HepG2 (cell line): ENCODE measurements at regions not wholly inside any gene's neighbourhood (a gene's known extent, or its start where the extent isn't known, plus 50 kb on each side); places are given as distances from the start of the nearest gene placed in this dataset.
A peak's percentile ranks its signal among the peaks of the same experiment; 100 is the strongest.

ENCODE experiments used
- CBX5 ChIP-seq: sonication (generic); formaldehyde crosslinking; IDR thresholded peaks from 2 replicates; pipeline ENCODE4 v1.4.0; 2020; ENCODE audit warnings: missing genetic modification reagents, borderline replicate concordance
- HMG20B ChIP-seq: conservative IDR thresholded peaks from 2 replicates; pipeline ENCODE4 v1.6.1; 2016; ENCODE audit warnings: missing genetic modification reagents, missing compliant biosample characterization
- HOXD1 ChIP-seq: sonication (generic); formaldehyde crosslinking; IDR thresholded peaks from 2 replicates; pipeline ENCODE4 v1.5.0; 2020; ENCODE audit warnings: missing genetic modification reagents
- MIER3 ChIP-seq: IDR thresholded peaks from 2 replicates; pipeline ENCODE4 v1.6.1; 2016; ENCODE audit warnings: missing compliant biosample characterization, borderline replicate concordance
- MXI1 ChIP-seq: IDR thresholded peaks from 3 replicates; pipeline ENCODE4 v1.6.1; 2012; ENCODE audit warnings: low read depth, low read length, inconsistent platforms, borderline replicate concordance
- RXRA ChIP-seq: sonication (generic); formaldehyde crosslinking; IDR thresholded peaks from 2 replicates; pipeline ENCODE4 v1.5.1; 2020; ENCODE audit warnings: missing genetic modification reagents
- YEATS2 ChIP-seq: sonication (generic); formaldehyde crosslinking; IDR thresholded peaks from 2 replicates; pipeline ENCODE4 v1.4.0; 2020; ENCODE audit warnings: missing genetic modification reagents, borderline replicate concordance
- ZKSCAN1 ChIP-seq: fragments of 150-350 bp; IDR thresholded peaks from 2 replicates; pipeline ENCODE4 v1.6.1; 2014; ENCODE audit warnings: low read length
- ZNF326 ChIP-seq: sonication (generic); formaldehyde crosslinking; IDR thresholded peaks from 2 replicates; pipeline ENCODE4 v1.4.0; 2020; ENCODE audit warnings: missing genetic modification reagents, borderline replicate concordance
- ZNF329 ChIP-seq: sonication (generic); formaldehyde crosslinking; IDR thresholded peaks from 2 replicates; pipeline ENCODE4 v1.9.0; 2021; ENCODE audit warnings: low read depth, mild to moderate bottlenecking, missing genetic modification reagents
- ZNF33B ChIP-seq: sonication (generic); formaldehyde crosslinking; IDR thresholded peaks from 2 replicates; pipeline ENCODE4 v1.5.1; 2020; ENCODE audit warnings: mild to moderate bottlenecking, missing genetic modification reagents
- ZNF569 ChIP-seq: sonication (generic); formaldehyde crosslinking; IDR thresholded peaks from 2 replicates; pipeline ENCODE4 v1.5.0; 2020; ENCODE audit warnings: mild to moderate bottlenecking, missing genetic modification reagents, moderate library complexity, borderline replicate concordance
- ZNF724P ChIP-seq: sonication (generic); formaldehyde crosslinking; IDR thresholded peaks from 2 replicates; pipeline ENCODE4 v1.8.0; 2022; ENCODE audit warnings: missing genetic modification reagents, borderline replicate concordance
- ZSCAN9 ChIP-seq: IDR thresholded peaks from 2 replicates; pipeline ENCODE4 v1.6.1; 2016; ENCODE audit warnings: borderline replicate concordance
- TF ChIP-seq, protein P1 (sequence below): sonication (generic); formaldehyde crosslinking; IDR thresholded peaks from 2 replicates; pipeline ENCODE4 v1.5.0; 2020; ENCODE audit warnings: mild to moderate bottlenecking, missing genetic modification reagents
- TF ChIP-seq, protein P2 (sequence below): IDR thresholded peaks from 2 replicates; pipeline ENCODE4 v1.6.1; 2016
- TF ChIP-seq, protein P3 (sequence below): sonication (generic); formaldehyde crosslinking; conservative IDR thresholded peaks from 2 replicates; pipeline ENCODE4 v1.4.0; 2020; ENCODE audit warnings: missing genetic modification reagents
- TF ChIP-seq, protein P4 (sequence below): sonication (generic); formaldehyde crosslinking; IDR thresholded peaks from 2 replicates; pipeline ENCODE4 v1.4.0; 2020; ENCODE audit warnings: missing genetic modification reagents
- TF ChIP-seq, protein P5 (sequence below): IDR thresholded peaks from 2 replicates; pipeline ENCODE4 v1.6.1; 2012; ENCODE audit warnings: inconsistent platforms

DNA sequence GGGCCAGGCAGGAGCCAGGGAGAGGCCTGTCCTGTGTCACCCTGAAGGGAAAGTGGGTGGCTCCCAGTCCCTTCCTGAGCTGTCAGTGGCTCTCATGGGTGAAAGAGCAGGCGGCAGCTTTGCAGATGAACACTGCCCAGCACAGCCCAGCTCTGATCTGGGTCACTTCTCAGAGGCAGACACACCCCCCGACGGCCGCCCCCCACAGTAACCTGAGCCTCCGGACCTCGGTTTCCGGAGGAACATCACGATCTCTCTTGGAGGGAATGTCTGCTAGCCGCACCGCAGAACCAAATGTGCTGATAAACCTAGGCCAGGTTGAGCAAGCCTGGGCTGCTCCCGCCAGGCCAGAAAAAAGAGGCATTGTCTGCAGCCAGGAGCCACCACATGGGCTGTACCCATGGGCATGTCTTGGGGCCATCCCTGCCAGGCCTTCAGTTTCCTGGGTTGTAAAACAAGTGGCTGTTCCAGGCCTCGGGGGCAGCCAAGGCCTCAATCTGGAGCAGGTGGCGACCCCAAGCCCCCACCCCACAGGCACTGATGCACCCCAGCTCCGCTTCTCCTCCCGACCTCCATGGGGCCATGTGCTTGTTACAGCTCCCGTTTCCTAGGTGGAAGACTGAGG lies 57.6 kb downstream of the NCOR2 start (continued):
- TF ChIP-seq, protein P1, sequence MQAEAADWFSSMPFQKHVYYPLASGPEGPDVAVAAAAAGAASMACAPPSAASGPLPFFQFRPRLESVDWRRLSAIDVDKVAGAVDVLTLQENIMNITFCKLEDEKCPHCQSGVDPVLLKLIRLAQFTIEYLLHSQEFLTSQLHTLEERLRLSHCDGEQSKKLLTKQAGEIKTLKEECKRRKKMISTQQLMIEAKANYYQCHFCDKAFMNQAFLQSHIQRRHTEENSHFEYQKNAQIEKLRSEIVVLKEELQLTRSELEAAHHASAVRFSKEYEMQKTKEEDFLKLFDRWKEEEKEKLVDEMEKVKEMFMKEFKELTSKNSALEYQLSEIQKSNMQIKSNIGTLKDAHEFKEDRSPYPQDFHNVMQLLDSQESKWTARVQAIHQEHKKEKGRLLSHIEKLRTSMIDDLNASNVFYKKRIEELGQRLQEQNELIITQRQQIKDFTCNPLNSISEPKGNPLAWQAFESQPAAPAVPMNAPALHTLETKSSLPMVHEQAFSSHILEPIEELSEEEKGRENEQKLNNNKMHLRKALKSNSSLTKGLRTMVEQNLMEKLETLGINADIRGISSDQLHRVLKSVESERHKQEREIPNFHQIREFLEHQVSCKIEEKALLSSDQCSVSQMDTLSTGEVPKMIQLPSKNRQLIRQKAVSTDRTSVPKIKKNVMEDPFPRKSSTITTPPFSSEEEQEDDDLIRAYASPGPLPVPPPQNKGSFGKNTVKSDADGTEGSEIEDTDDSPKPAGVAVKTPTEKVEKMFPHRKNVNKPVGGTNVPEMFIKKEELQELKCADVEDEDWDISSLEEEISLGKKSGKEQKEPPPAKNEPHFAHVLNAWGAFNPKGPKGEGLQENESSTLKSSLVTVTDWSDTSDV (CRISPR knock-in tag): no peak
- no peak for TF ChIP-seq ZKSCAN1
- no peak for TF ChIP-seq YEATS2 (CRISPR knock-in tag)
- TF ChIP-seq, protein P2, sequence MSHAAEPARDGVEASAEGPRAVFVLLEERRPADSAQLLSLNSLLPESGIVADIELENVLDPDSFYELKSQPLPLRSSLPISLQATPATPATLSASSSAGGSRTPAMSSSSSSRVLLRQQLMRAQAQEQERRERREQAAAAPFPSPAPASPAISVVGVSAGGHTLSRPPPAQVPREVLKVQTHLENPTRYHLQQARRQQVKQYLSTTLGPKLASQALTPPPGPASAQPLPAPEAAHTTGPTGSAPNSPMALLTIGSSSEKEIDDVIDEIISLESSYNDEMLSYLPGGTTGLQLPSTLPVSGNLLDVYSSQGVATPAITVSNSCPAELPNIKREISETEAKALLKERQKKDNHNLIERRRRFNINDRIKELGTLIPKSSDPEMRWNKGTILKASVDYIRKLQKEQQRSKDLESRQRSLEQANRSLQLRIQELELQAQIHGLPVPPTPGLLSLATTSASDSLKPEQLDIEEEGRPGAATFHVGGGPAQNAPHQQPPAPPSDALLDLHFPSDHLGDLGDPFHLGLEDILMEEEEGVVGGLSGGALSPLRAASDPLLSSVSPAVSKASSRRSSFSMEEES (CRISPR knock-in tag): no peak
- no peak for TF ChIP-seq ZNF569
- TF ChIP-seq ZNF329 (CRISPR knock-in tag): peak; percentile 38; the same call in 1 of the 2 replicates
- TF ChIP-seq MIER3 (CRISPR knock-in tag): no peak
- TF ChIP-seq, protein P3, sequence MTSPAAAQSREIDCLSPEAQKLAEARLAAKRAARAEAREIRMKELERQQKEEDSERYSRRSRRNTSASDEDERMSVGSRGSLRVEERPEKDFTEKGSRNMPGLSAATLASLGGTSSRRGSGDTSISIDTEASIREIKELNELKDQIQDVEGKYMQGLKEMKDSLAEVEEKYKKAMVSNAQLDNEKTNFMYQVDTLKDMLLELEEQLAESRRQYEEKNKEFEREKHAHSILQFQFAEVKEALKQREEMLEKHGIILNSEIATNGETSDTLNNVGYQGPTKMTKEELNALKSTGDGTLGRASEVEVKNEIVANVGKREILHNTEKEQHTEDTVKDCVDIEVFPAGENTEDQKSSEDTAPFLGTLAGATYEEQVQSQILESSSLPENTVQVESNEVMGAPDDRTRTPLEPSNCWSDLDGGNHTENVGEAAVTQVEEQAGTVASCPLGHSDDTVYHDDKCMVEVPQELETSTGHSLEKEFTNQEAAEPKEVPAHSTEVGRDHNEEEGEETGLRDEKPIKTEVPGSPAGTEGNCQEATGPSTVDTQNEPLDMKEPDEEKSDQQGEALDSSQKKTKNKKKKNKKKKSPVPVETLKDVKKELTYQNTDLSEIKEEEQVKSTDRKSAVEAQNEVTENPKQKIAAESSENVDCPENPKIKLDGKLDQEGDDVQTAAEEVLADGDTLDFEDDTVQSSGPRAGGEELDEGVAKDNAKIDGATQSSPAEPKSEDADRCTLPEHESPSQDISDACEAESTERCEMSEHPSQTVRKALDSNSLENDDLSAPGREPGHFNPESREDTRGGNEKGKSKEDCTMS: no peak
- no peak for TF ChIP-seq ZNF326 (CRISPR knock-in tag)
- TF ChIP-seq ZNF33B (CRISPR knock-in tag): no peak
- TF ChIP-seq, protein P4, sequence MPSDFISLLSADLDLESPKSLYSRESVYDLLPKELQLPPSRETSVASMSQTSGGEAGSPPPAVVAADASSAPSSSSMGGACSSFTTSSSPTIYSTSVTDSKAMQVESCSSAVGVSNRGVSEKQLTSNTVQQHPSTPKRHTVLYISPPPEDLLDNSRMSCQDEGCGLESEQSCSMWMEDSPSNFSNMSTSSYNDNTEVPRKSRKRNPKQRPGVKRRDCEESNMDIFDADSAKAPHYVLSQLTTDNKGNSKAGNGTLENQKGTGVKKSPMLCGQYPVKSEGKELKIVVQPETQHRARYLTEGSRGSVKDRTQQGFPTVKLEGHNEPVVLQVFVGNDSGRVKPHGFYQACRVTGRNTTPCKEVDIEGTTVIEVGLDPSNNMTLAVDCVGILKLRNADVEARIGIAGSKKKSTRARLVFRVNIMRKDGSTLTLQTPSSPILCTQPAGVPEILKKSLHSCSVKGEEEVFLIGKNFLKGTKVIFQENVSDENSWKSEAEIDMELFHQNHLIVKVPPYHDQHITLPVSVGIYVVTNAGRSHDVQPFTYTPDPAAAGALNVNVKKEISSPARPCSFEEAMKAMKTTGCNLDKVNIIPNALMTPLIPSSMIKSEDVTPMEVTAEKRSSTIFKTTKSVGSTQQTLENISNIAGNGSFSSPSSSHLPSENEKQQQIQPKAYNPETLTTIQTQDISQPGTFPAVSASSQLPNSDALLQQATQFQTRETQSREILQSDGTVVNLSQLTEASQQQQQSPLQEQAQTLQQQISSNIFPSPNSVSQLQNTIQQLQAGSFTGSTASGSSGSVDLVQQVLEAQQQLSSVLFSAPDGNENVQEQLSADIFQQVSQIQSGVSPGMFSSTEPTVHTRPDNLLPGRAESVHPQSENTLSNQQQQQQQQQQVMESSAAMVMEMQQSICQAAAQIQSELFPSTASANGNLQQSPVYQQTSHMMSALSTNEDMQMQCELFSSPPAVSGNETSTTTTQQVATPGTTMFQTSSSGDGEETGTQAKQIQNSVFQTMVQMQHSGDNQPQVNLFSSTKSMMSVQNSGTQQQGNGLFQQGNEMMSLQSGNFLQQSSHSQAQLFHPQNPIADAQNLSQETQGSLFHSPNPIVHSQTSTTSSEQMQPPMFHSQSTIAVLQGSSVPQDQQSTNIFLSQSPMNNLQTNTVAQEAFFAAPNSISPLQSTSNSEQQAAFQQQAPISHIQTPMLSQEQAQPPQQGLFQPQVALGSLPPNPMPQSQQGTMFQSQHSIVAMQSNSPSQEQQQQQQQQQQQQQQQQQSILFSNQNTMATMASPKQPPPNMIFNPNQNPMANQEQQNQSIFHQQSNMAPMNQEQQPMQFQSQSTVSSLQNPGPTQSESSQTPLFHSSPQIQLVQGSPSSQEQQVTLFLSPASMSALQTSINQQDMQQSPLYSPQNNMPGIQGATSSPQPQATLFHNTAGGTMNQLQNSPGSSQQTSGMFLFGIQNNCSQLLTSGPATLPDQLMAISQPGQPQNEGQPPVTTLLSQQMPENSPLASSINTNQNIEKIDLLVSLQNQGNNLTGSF (CRISPR knock-in tag): no peak
- no peak for TF ChIP-seq HOXD1 (CRISPR knock-in tag)
- peak; percentile 9; the same call in 1 of the 2 replicates for TF ChIP-seq RXRA (CRISPR knock-in tag)
- peak; percentile 28; the same call in 1 of the 3 replicates for TF ChIP-seq MXI1
- no peak for TF ChIP-seq CBX5 (CRISPR knock-in tag)
- TF ChIP-seq, protein P5, sequence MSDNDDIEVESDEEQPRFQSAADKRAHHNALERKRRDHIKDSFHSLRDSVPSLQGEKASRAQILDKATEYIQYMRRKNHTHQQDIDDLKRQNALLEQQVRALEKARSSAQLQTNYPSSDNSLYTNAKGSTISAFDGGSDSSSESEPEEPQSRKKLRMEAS: peak; percentile 78
- no peak for TF ChIP-seq ZNF724P (CRISPR knock-in tag)
- no peak for TF ChIP-seq ZSCAN9 (CRISPR knock-in tag)
- no peak for TF ChIP-seq HMG20B (CRISPR knock-in tag)
